Neural cell (in vitro differentiated cells): ENCODE measurements at regions not wholly inside any gene's neighbourhood (a gene's known extent, or its start where the extent isn't known, plus 50 kb on each side); places are given as distances from the start of the nearest gene placed in this dataset.

Experiments
- H2AFZ ChIP-seq: fragments of 200-600, 300-800 bp; sonication (generic), shearing (Covaris generic); 2 replicates; pipeline ENCODE4 v1.6.0; 2014; ENCODE audit warnings: low read depth, mild to moderate bottlenecking, antibody characterized with exemption, low read length, moderate library complexity
- H3F3A ChIP-seq: fragments of 200-600 bp; shearing (Covaris generic); 2 replicates; pipeline ENCODE4 v1.6.1; 2016; ENCODE audit warnings: mild to moderate bottlenecking, moderate library complexity, mixed read lengths, antibody characterized with exemption, low read length; ENCODE audit not compliant: insufficient read depth, poor library complexity, severe bottlenecking
- H3K27ac ChIP-seq: fragments of 200-600, 300-800 bp; sonication (generic), shearing (Covaris generic); 2 replicates; pipeline ENCODE4 v1.5.1; 2014; ENCODE audit warnings: mild to moderate bottlenecking, low read length, moderate library complexity
- H3K27me3 ChIP-seq: fragments of 300-800, 200-600 bp; sonication (generic), shearing (Covaris generic); 2 replicates; pipeline ENCODE4 v1.6.0; 2014; ENCODE audit warnings: mild to moderate bottlenecking, low read depth, low read length, moderate library complexity; ENCODE audit not compliant: insufficient read depth
- H3K36me3 ChIP-seq: fragments of 300-800, 200-600 bp; sonication (generic), shearing (Covaris generic); 2 replicates; pipeline ENCODE4 v1.5.1; 2014; ENCODE audit warnings: mild to moderate bottlenecking, antibody characterized with exemption, low read length, moderate library complexity; ENCODE audit not compliant: insufficient read depth
- H3K4me2 ChIP-seq: fragments of 300-800, 200-600 bp; sonication (generic), shearing (Covaris generic); 2 replicates; pipeline ENCODE4 v1.6.0; 2014; ENCODE audit warnings: mild to moderate bottlenecking, low read length
- H3K4me3 ChIP-seq: fragments of 300-800, 200-600 bp; sonication (generic), shearing (Covaris generic); 2 replicates; pipeline ENCODE4 v1.5.1; 2014; ENCODE audit warnings: mild to moderate bottlenecking, low read length, moderate library complexity
- H3K79me2 ChIP-seq: fragments of 200-600 bp; shearing (Covaris generic); replicated peaks from 2 replicates; pipeline ENCODE4 v1.6.0; 2014; ENCODE audit warnings: mild to moderate bottlenecking, low read length, moderate library complexity; ENCODE audit not compliant: insufficient read depth
- H3K9ac ChIP-seq: fragments of 300-800, 200-600 bp; sonication (generic), shearing (Covaris generic); 2 replicates; pipeline ENCODE4 v1.6.1; 2016; ENCODE audit warnings: mild to moderate bottlenecking, low read length, mixed read lengths
- H3K9me2 ChIP-seq: fragments of 200-600 bp; shearing (Covaris generic); 2 replicates; pipeline ENCODE4 v1.6.1; 2016; ENCODE audit warnings: mild to moderate bottlenecking, low read length, mixed read lengths; ENCODE audit not compliant: insufficient read depth
- H3K9me3 ChIP-seq: fragments of 200-600, 300-800 bp; sonication (generic), shearing (Covaris generic); 2 replicates; pipeline ENCODE4 v1.6.1; 2016; ENCODE audit warnings: mild to moderate bottlenecking, mixed run types, low read length, moderate library complexity, mixed read lengths
- H4K20me1 ChIP-seq: fragments of 200-600 bp; shearing (Covaris generic); 2 replicates; pipeline ENCODE4 v1.6.1; 2016; ENCODE audit warnings: mild to moderate bottlenecking, mixed run types; ENCODE audit not compliant: insufficient read depth
- CTCF ChIP-seq: fragments of 450-650 bp; IDR thresholded peaks from 2 replicates; pipeline ENCODE4 v1.5.1; 2014; ENCODE audit warnings: antibody characterized with exemption, mild to moderate bottlenecking, moderate library complexity; ENCODE audit not compliant: poor library complexity, severe bottlenecking
- EP300 ChIP-seq: fragments of 450-650 bp; conservative IDR thresholded peaks from 2 replicates; pipeline ENCODE4 v1.6.1; 2014; ENCODE audit warnings: antibody characterized with exemption, mild to moderate bottlenecking, moderate library complexity; ENCODE audit not compliant: poor library complexity, severe bottlenecking
- EZH2 ChIP-seq: fragments of 200-600, 300-800 bp; shearing (Covaris generic), sonication (generic); IDR thresholded peaks from 2 replicates; pipeline ENCODE4 v1.6.1; 2014; ENCODE audit warnings: antibody characterized with exemption, low read length, borderline replicate concordance, mild to moderate bottlenecking; ENCODE audit not compliant: insufficient read depth, poor library complexity, severe bottlenecking
- MXI1 ChIP-seq: fragments of 450-650 bp; conservative IDR thresholded peaks from 2 replicates; pipeline ENCODE4 v1.6.1; 2014; ENCODE audit warnings: antibody characterized with exemption, mild to moderate bottlenecking; ENCODE audit not compliant: poor library complexity, severe bottlenecking
- POLR2AphosphoS5 ChIP-seq: IDR thresholded peaks from 2 replicates; pipeline ENCODE4 v1.6.1; 2012
- RAD21 ChIP-seq: fragments of 450-650 bp; conservative IDR thresholded peaks from 2 replicates; pipeline ENCODE4 v1.6.1; 2014; ENCODE audit warnings: antibody characterized with exemption, mild to moderate bottlenecking, moderate library complexity
- REST ChIP-seq: IDR thresholded peaks from 2 replicates; pipeline ENCODE4 v1.6.1; 2012; ENCODE audit warnings: borderline replicate concordance
- SMC3 ChIP-seq: fragments of 450-650 bp; conservative IDR thresholded peaks from 2 replicates; pipeline ENCODE4 v1.6.1; 2014; ENCODE audit warnings: antibody characterized with exemption, mild to moderate bottlenecking, moderate library complexity; ENCODE audit not compliant: poor library complexity
- TAF1 ChIP-seq: IDR thresholded peaks from 2 replicates; pipeline ENCODE4 v1.6.1; 2012; ENCODE audit warnings: low read depth

DNA sequence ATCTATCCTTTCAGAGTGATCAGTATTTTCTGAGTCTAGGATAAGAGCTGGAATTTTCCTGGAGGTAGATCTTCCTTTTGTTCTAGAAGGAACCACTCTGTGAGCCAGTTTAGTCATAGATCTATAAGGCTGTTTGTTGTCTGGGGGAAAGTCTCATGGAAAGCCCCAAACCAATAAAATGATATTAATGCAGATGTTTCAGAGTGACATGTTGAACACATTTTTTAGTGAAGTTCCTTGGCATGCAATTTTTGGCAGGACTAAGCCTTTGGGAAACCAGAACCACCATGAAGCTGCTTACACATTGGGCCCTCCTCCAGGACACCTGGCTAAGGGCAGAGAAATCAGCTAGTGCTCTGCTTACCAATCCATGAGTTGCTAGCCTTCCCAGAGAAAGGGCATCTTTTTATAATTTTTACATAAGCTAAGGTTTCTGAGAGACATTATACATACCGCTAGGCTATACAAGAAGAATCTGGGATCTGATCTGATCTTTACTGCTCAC, 101.5 kb upstream of the PCED1B start:
- Histone ChIP-seq H3K9ac (no peak overlapping the region), H3K4me3 (no peak overlapping the region), H3K36me3 (no peaks in the 10 kb centered on the region), H3K9me3 (no peaks in the 10 kb centered on the region), H3K4me2 (no peak overlapping the region), H3K79me2 (no peaks in the 10 kb centered on the region), H4K20me1 (no peaks in the 10 kb centered on the region), H3K27ac (no peak overlapping the region), H3F3A (no peaks in the 10 kb centered on the region), H3K27me3 (no peaks in the 10 kb centered on the region), H3K9me2 (no peaks in the 10 kb centered on the region), H2AFZ (no peak overlapping the region)
- no peak for TF ChIP-seq CTCF
- no peak for TF ChIP-seq MXI1
- no peak for TF ChIP-seq REST
- TF ChIP-seq SMC3, result no peak
- no peak for TF ChIP-seq POLR2AphosphoS5
- no peak for TF ChIP-seq RAD21
- no peak for TF ChIP-seq EP300
- no peak for TF ChIP-seq TAF1
- no peak for TF ChIP-seq EZH2

DNA sequence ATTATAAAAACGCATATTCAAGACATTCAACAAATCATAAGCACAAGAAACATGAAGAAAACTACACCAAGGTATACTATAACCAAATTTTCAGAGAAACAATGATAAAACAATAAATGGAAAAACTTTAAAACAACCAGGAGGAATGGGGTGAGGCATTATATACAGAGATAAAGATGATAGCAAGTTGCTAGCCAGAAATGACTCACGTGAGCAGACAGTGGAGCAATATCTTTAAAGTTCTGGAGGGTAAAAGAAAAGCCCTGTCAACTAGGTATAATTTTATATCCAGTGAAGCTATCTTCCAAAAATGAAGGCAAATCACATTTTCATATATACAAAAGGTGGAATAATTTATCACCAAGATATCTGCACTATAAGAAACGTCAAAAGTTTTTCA, 97.8 kb upstream of the PCED1B start:
- no peaks in the 10 kb centered on the region for H3K36me3 ChIP-seq
- H3K79me2 ChIP-seq, result no peaks in the 10 kb centered on the region
- no peak for TF ChIP-seq TAF1
- H3K4me2 ChIP-seq, result no peak overlapping the region
- H3K9me3 ChIP-seq, result no peaks in the 10 kb centered on the region
- no peak overlapping the region for H3K27ac ChIP-seq
- H2AFZ ChIP-seq, result no peak overlapping the region
- no peaks in the 10 kb centered on the region for H3F3A ChIP-seq
- no peak overlapping the region for H3K4me3 ChIP-seq
- no peaks in the 10 kb centered on the region for H3K27me3 ChIP-seq
- H3K9ac ChIP-seq, result no peak overlapping the region
- H4K20me1 ChIP-seq, result no peaks in the 10 kb centered on the region
- H3K9me2 ChIP-seq, result no peaks in the 10 kb centered on the region
